SJSA1 (cell line): ENCODE measurements at regions not wholly inside any gene's neighbourhood (a gene's known extent, or its start where the extent isn't known, plus 50 kb on each side); places are given as distances from the start of the nearest gene placed in this dataset.
"Not testable (repeated sequence)": the region's sequence is repeated elsewhere in the genome, so short reads cannot be mapped to it uniquely, and the experiment has no call there.

ENCODE experiments used
- DNase-seq, 2 experiments: peaks; one replicate each; pipeline ENCODE4 v3.0.0-alpha.2; 2015 to 2020; ENCODE audit warnings: low spot score in 2 of 2, low read depth in 1 of 2
- H3K27ac ChIP-seq: fragments of 250-450 bp; sonication (Bioruptor Pico); 2 replicates; pipeline ENCODE4 v1.5.1; 2020; ENCODE audit warnings: mild to moderate bottlenecking, moderate library complexity
- H3K27me3 ChIP-seq: fragments of 250-450 bp; sonication (Bioruptor Pico); replicated peaks from 2 replicates; pipeline ENCODE4 v1.5.1; 2020; ENCODE audit warnings: mild to moderate bottlenecking, moderate library complexity
- H3K36me3 ChIP-seq: fragments of 250-450 bp; sonication (Bioruptor Pico); 2 replicates; pipeline ENCODE4 v1.5.1; 2020; ENCODE audit warnings: mild to moderate bottlenecking
- H3K4me1 ChIP-seq: fragments of 250-450 bp; sonication (Bioruptor Pico); replicated peaks from 2 replicates; pipeline ENCODE4 v1.6.1; 2021; ENCODE audit warnings: mild to moderate bottlenecking
- H3K4me3 ChIP-seq: fragments of 250-450 bp; sonication (Bioruptor Pico); 2 replicates; pipeline ENCODE4 v1.5.1; 2020; ENCODE audit warnings: mild to moderate bottlenecking
- H3K9me3 ChIP-seq: fragments of 250-450 bp; sonication (Bioruptor Pico); replicated peaks from 2 replicates; pipeline ENCODE4 v1.5.1; 2020; ENCODE audit warnings: mild to moderate bottlenecking

GRCh38 chr16:62261760-62262159 lies 225.5 kb upstream of the CDH8 start:
- Histone ChIP-seq H3K36me3 (no peaks in the 10 kb centered on the region), H3K9me3 (peaks cover 3% of the 10 kb centered on the region; the same call in 1 of the 2 replicates), H3K4me3 (no peak overlapping the region), H3K27ac (no peak overlapping the region), H3K27me3 (no peaks in the 10 kb centered on the region), H3K4me1 (no peaks in the 10 kb centered on the region)
- no peak for DNase-seq

- H3K36me3 ChIP-seq, H3K4me1 ChIP-seq, DNase-seq, H3K27me3 ChIP-seq, H3K27ac ChIP-seq, H3K9me3 ChIP-seq, H3K4me3 ChIP-seq: not testable (repeated sequence)
Observed at GRCh38 chr16:62258931-62259435, 222.7 kb upstream of the CDH8 start.

- no peaks in the 10 kb centered on the region for H3K36me3 ChIP-seq
- H3K4me1 ChIP-seq, result no peaks in the 10 kb centered on the region
- H3K27me3 ChIP-seq, result no peaks in the 10 kb centered on the region
- H3K4me3 ChIP-seq, result no peak overlapping the region
- no peak overlapping the region for H3K27ac ChIP-seq
- H3K9me3 ChIP-seq, result peaks cover 2% of the 10 kb centered on the region; the same call in 1 of the 2 replicates
- no peak for DNase-seq
Observed at GRCh38 chr16:62256406-62256805, 220.2 kb upstream of the CDH8 start.

- H3K27me3 ChIP-seq, result no peaks in the 10 kb centered on the region
- H3K36me3 ChIP-seq, result no peaks in the 10 kb centered on the region
- peaks cover 2% of the 10 kb centered on the region; the same call in 1 of the 2 replicates for H3K9me3 ChIP-seq
- H3K27ac ChIP-seq, result no peak overlapping the region
- H3K4me3 ChIP-seq, result no peak overlapping the region
- DNase-seq, result no peak
- no peaks in the 10 kb centered on the region for H3K4me1 ChIP-seq
Observed at GRCh38 chr16:62254847-62255246, 218.6 kb upstream of the CDH8 start.

GRCh38 chr16:62254372-62254771 lies 218.1 kb upstream of the CDH8 start:
- Histone ChIP-seq H3K9me3 (peaks cover 2% of the 10 kb centered on the region; the same call in 1 of the 2 replicates), H3K36me3 (no peaks in the 10 kb centered on the region), H3K4me1 (no peaks in the 10 kb centered on the region), H3K27me3 (no peaks in the 10 kb centered on the region), H3K4me3 (no peak overlapping the region), H3K27ac (no peak overlapping the region)
- no peak for DNase-seq

GRCh38 chr16:62253966-62254365 lies 217.7 kb upstream of the CDH8 start:
- DNase-seq, result no peak
- no peaks in the 10 kb centered on the region for H3K4me1 ChIP-seq
- no peaks in the 10 kb centered on the region for H3K36me3 ChIP-seq
- no peak overlapping the region for H3K4me3 ChIP-seq
- no peak overlapping the region for H3K27ac ChIP-seq
- peaks cover 2% of the 10 kb centered on the region; the same call in 1 of the 2 replicates for H3K9me3 ChIP-seq
- no peaks in the 10 kb centered on the region for H3K27me3 ChIP-seq

- Histone ChIP-seq H3K27me3 (no peaks in the 10 kb centered on the region), H3K4me1 (no peaks in the 10 kb centered on the region), H3K4me3 (no peak overlapping the region), H3K36me3 (no peaks in the 10 kb centered on the region), H3K9me3 (no peaks in the 10 kb centered on the region), H3K27ac (no peak overlapping the region)
- DNase-seq, result no peak
Observed at GRCh38 chr16:62249069-62249468, 212.8 kb upstream of the CDH8 start.

GRCh38 chr16:62240722-62241121 lies 204.5 kb upstream of the CDH8 start:
- DNase-seq, result no peak
- no peaks in the 10 kb centered on the region for H3K27me3 ChIP-seq
- H3K36me3 ChIP-seq, result no peaks in the 10 kb centered on the region
- no peak overlapping the region for H3K27ac ChIP-seq
- H3K9me3 ChIP-seq, result peaks cover 10% of the 10 kb centered on the region; the same call in 1 of the 2 replicates
- no peak overlapping the region for H3K4me3 ChIP-seq
- no peaks in the 10 kb centered on the region for H3K4me1 ChIP-seq

- DNase-seq, result peak; percentile 5 to 50
- no peak overlapping the region for H3K27ac ChIP-seq
- H3K4me3 ChIP-seq, result no peak overlapping the region
- no peaks in the 10 kb centered on the region for H3K27me3 ChIP-seq
- H3K4me1 ChIP-seq, result no peaks in the 10 kb centered on the region
- H3K9me3 ChIP-seq, result 0 out of 2 replicates have a peak, but pooled peaks cover 6% of the 10 kb centered on the region
- no peaks in the 10 kb centered on the region for H3K36me3 ChIP-seq
Observed at GRCh38 chr16:62225675-62226074, 189.4 kb upstream of the CDH8 start.

GRCh38 chr16:62224646-62225209 lies 188.5 kb upstream of the CDH8 start:
- H3K36me3 ChIP-seq, result no peaks in the 10 kb centered on the region
- no peak overlapping the region for H3K4me3 ChIP-seq
- DNase-seq, result no peak
- H3K4me1 ChIP-seq, result no peaks in the 10 kb centered on the region
- H3K9me3 ChIP-seq, result 0 out of 2 replicates have a peak, but pooled peaks cover 6% of the 10 kb centered on the region
- no peak overlapping the region for H3K27ac ChIP-seq
- no peaks in the 10 kb centered on the region for H3K27me3 ChIP-seq

GRCh38 chr16:62216837-62217236 lies 180.6 kb upstream of the CDH8 start:
- no peaks in the 10 kb centered on the region for H3K4me1 ChIP-seq
- H3K9me3 ChIP-seq, result 0 out of 2 replicates have a peak, but pooled peaks cover 2% of the 10 kb centered on the region
- no peak overlapping the region for H3K4me3 ChIP-seq
- H3K36me3 ChIP-seq, result no peaks in the 10 kb centered on the region
- no peak overlapping the region for H3K27ac ChIP-seq
- H3K27me3 ChIP-seq, result no peaks in the 10 kb centered on the region
- no peak for DNase-seq

GRCh38 chr16:62213763-62214162 lies 177.5 kb upstream of the CDH8 start:
- DNase-seq, result no peak
- Histone ChIP-seq H3K27ac (no peak overlapping the region), H3K27me3 (no peaks in the 10 kb centered on the region)

GRCh38 chr16:62208934-62209333 lies 172.7 kb upstream of the CDH8 start:
- Histone ChIP-seq H3K36me3 (no peaks in the 10 kb centered on the region), H3K9me3 (0 out of 2 replicates have a peak, but pooled peaks cover 2% of the 10 kb centered on the region), H3K4me1 (no peaks in the 10 kb centered on the region), H3K27ac (no peak overlapping the region), H3K27me3 (no peaks in the 10 kb centered on the region), H3K4me3 (no peak overlapping the region)
- no peak for DNase-seq

More at GRCh38 chr16:62213763-62214162, 177.5 kb upstream of the CDH8 start:
- no peaks in the 10 kb centered on the region for H3K4me1 ChIP-seq
- 0 out of 2 replicates have a peak, but pooled peaks cover 2% of the 10 kb centered on the region for H3K9me3 ChIP-seq
- H3K36me3 ChIP-seq, result no peaks in the 10 kb centered on the region
- no peak overlapping the region for H3K4me3 ChIP-seq

GRCh38 chr16:62205459-62205858 lies 169.2 kb upstream of the CDH8 start:
- Histone ChIP-seq H3K9me3 (no peaks in the 10 kb centered on the region), H3K27ac (no peak overlapping the region), H3K27me3 (no peaks in the 10 kb centered on the region), H3K4me1 (no peaks in the 10 kb centered on the region), H3K36me3 (no peaks in the 10 kb centered on the region), H3K4me3 (no peak overlapping the region)
- DNase-seq, result no peak

GRCh38 chr16:62201911-62202310 lies 165.7 kb upstream of the CDH8 start:
- H3K27me3 ChIP-seq, result no peaks in the 10 kb centered on the region
- no peak overlapping the region for H3K4me3 ChIP-seq
- H3K27ac ChIP-seq, result no peak overlapping the region
- H3K36me3 ChIP-seq, result no peaks in the 10 kb centered on the region
- no peaks in the 10 kb centered on the region for H3K4me1 ChIP-seq
- DNase-seq, result no peak
- no peaks in the 10 kb centered on the region for H3K9me3 ChIP-seq
